ENCODE measurements at regions not wholly inside any gene's neighbourhood (a gene's known extent, or its start where the extent isn't known, plus 50 kb on each side); places are given as distances from the start of the nearest gene placed in this dataset.
A peak's percentile ranks its signal among the peaks of the same experiment; 100 is the strongest.

DNA sequence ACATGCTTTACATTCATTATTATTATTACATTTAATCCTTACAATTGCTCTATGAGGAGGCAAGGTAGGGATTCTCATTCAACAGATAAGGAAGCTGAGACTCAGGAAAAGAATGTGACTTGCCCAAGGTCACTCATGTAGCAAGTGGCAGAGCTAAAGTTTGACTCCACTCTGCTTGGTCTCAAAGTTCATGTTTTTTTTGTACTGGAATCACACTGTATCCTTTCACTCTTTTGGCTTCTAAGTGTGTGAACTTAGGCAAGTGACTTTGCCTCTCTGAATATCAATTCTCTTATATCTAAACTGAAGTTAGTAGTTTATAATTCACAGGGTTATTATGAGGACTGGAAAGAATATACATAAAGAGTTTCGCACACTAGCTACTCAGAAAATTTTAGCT is 247.9 kb upstream of the AR start:
- H3K27me3 ChIP-seq (ENCODE audit: control insufficient read depth in 4 of 4, insufficient read depth in 4 of 4, low read length in 3 of 4), result no peaks in the 10 kb centered on the region
- TF ChIP-seq, protein P1, sequence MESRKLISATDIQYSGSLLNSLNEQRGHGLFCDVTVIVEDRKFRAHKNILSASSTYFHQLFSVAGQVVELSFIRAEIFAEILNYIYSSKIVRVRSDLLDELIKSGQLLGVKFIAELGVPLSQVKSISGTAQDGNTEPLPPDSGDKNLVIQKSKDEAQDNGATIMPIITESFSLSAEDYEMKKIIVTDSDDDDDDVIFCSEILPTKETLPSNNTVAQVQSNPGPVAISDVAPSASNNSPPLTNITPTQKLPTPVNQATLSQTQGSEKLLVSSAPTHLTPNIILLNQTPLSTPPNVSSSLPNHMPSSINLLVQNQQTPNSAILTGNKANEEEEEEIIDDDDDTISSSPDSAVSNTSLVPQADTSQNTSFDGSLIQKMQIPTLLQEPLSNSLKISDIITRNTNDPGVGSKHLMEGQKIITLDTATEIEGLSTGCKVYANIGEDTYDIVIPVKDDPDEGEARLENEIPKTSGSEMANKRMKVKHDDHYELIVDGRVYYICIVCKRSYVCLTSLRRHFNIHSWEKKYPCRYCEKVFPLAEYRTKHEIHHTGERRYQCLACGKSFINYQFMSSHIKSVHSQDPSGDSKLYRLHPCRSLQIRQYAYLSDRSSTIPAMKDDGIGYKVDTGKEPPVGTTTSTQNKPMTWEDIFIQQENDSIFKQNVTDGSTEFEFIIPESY (IDR thresholded peaks at IDR 0.05), result no peak
- TF ChIP-seq, protein P2, sequence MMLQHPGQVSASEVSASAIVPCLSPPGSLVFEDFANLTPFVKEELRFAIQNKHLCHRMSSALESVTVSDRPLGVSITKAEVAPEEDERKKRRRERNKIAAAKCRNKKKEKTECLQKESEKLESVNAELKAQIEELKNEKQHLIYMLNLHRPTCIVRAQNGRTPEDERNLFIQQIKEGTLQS (IDR thresholded peaks at IDR 0.05), result no peak
- TF ChIP-seq, protein P3, sequence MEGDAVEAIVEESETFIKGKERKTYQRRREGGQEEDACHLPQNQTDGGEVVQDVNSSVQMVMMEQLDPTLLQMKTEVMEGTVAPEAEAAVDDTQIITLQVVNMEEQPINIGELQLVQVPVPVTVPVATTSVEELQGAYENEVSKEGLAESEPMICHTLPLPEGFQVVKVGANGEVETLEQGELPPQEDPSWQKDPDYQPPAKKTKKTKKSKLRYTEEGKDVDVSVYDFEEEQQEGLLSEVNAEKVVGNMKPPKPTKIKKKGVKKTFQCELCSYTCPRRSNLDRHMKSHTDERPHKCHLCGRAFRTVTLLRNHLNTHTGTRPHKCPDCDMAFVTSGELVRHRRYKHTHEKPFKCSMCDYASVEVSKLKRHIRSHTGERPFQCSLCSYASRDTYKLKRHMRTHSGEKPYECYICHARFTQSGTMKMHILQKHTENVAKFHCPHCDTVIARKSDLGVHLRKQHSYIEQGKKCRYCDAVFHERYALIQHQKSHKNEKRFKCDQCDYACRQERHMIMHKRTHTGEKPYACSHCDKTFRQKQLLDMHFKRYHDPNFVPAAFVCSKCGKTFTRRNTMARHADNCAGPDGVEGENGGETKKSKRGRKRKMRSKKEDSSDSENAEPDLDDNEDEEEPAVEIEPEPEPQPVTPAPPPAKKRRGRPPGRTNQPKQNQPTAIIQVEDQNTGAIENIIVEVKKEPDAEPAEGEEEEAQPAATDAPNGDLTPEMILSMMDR (IDR thresholded peaks at IDR 0.05; ENCODE audit: low read depth, low read length, missing input control), result no peak
- TF ChIP-seq, protein P4, sequence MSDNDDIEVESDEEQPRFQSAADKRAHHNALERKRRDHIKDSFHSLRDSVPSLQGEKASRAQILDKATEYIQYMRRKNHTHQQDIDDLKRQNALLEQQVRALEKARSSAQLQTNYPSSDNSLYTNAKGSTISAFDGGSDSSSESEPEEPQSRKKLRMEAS (IDR thresholded peaks at IDR 0.05), result peak; percentile 39
- TF ChIP-seq YY1 (IDR thresholded peaks at IDR 0.05) (no peak), EGR1 (IDR thresholded peaks at IDR 0.05; ENCODE audit: low read depth in 2 of 2) (no peak), FOXA2 (IDR thresholded peaks at IDR 0.05) (peak; percentile 3), SP1 (IDR thresholded peaks at IDR 0.05) (peak; percentile 55), NR2F2 (IDR thresholded peaks at IDR 0.05) (no peak), HNF4G (IDR thresholded peaks at IDR 0.05) (peak; percentile 23), FOXA1 (IDR thresholded peaks at IDR 0.05) (no peak), RXRA (IDR thresholded peaks at IDR 0.05) (peak; percentile 61 to 62), GABPA (IDR thresholded peaks at IDR 0.05 in 1 of 2, conservative IDR thresholded peaks at IDR 0.05 in 1 of 2) (no peak), HNF4A (conservative IDR thresholded peaks at IDR 0.05) (peak; percentile 82 to 88), TAF1 (conservative IDR thresholded peaks at IDR 0.05) (no peak), JUND (IDR thresholded peaks at IDR 0.05) (no peak), RAD21 (IDR thresholded peaks at IDR 0.05) (peak in 1 of 2 donors; percentile 26)
- TF ChIP-seq, protein P5, sequence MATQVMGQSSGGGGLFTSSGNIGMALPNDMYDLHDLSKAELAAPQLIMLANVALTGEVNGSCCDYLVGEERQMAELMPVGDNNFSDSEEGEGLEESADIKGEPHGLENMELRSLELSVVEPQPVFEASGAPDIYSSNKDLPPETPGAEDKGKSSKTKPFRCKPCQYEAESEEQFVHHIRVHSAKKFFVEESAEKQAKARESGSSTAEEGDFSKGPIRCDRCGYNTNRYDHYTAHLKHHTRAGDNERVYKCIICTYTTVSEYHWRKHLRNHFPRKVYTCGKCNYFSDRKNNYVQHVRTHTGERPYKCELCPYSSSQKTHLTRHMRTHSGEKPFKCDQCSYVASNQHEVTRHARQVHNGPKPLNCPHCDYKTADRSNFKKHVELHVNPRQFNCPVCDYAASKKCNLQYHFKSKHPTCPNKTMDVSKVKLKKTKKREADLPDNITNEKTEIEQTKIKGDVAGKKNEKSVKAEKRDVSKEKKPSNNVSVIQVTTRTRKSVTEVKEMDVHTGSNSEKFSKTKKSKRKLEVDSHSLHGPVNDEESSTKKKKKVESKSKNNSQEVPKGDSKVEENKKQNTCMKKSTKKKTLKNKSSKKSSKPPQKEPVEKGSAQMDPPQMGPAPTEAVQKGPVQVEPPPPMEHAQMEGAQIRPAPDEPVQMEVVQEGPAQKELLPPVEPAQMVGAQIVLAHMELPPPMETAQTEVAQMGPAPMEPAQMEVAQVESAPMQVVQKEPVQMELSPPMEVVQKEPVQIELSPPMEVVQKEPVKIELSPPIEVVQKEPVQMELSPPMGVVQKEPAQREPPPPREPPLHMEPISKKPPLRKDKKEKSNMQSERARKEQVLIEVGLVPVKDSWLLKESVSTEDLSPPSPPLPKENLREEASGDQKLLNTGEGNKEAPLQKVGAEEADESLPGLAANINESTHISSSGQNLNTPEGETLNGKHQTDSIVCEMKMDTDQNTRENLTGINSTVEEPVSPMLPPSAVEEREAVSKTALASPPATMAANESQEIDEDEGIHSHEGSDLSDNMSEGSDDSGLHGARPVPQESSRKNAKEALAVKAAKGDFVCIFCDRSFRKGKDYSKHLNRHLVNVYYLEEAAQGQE (IDR thresholded peaks at IDR 0.05), result no peak
- no peak overlapping the region for H3K4me3 ChIP-seq (ENCODE audit: low read depth in 1 of 3, low read length in 3 of 3)
- H3K4me1 ChIP-seq (ENCODE audit: control insufficient read depth in 4 of 4, insufficient read depth in 4 of 4, low read length in 3 of 4), result peaks cover 0 to 14% (median 2%) of the 10 kb centered on the region in 4 donors
- 58% methylated on average over 1 of the region's 1 CpG for WGBS
- no peaks in the 10 kb centered on the region for H3K36me3 ChIP-seq (ENCODE audit: control insufficient read depth in 4 of 4, insufficient read depth in 3 of 4, low read depth in 1 of 4, low read length in 3 of 4)
- DNase-seq (ENCODE audit: low spot score), result no peak
- no peak overlapping the region for H3K27ac ChIP-seq (ENCODE audit: low read depth in 1 of 2, low read length in 2 of 2)
- no peak overlapping the region for H3K9ac ChIP-seq (ENCODE audit: low read depth in 1 of 2, low read length in 2 of 2)
- peaks cover 0 to 2% (median 0%) of the 10 kb centered on the region in 4 donors for H3K9me3 ChIP-seq (ENCODE audit: control insufficient read depth in 4 of 4, low read length in 3 of 4)
